Chondrocyte (in vitro differentiated cells): ENCODE measurements at regions not wholly inside any gene's neighbourhood (a gene's known extent, or its start where the extent isn't known, plus 50 kb on each side); places are given as distances from the start of the nearest gene placed in this dataset.

ENCODE experiments used
- DNase-seq: peaks from one replicate; pipeline ENCODE4 v3.0.0; 2021; ENCODE audit warnings: mixed read lengths, low spot score
- H3K27ac Mint-ChIP-seq: one replicate; pipeline ENCODE4 v1.8.0; 2021; ENCODE audit warnings: mild to moderate bottlenecking, moderate library complexity, mixed read lengths; ENCODE audit not compliant: unreplicated experiment
- H3K27me3 Mint-ChIP-seq: 2 replicates; pipeline ENCODE4 v1.8.0; 2021; ENCODE audit warnings: low read depth, mixed read lengths
- H3K36me3 Mint-ChIP-seq: 2 replicates; pipeline ENCODE4 v1.8.0; 2021; ENCODE audit warnings: low read depth, mixed read lengths
- H3K4me1 Mint-ChIP-seq: 2 replicates; pipeline ENCODE4 v1.8.0; 2021; ENCODE audit warnings: low read depth, mild to moderate bottlenecking, mixed read lengths
- H3K4me3 Mint-ChIP-seq: one replicate; pipeline ENCODE4 v1.8.0; 2021; ENCODE audit warnings: mild to moderate bottlenecking, moderate library complexity, mixed read lengths; ENCODE audit not compliant: unreplicated experiment
- H3K9me3 Mint-ChIP-seq: 2 replicates; pipeline ENCODE4 v1.8.0; 2021; ENCODE audit warnings: low read depth, mixed read lengths
- TF ChIP-seq, protein P1 (sequence below): fragments of 200-600 bp; sonication (generic); IDR thresholded peaks from 2 replicates; pipeline ENCODE4 v1.5.0; 2021; ENCODE audit warnings: antibody characterized with exemption, mild to moderate bottlenecking, moderate library complexity

DNA sequence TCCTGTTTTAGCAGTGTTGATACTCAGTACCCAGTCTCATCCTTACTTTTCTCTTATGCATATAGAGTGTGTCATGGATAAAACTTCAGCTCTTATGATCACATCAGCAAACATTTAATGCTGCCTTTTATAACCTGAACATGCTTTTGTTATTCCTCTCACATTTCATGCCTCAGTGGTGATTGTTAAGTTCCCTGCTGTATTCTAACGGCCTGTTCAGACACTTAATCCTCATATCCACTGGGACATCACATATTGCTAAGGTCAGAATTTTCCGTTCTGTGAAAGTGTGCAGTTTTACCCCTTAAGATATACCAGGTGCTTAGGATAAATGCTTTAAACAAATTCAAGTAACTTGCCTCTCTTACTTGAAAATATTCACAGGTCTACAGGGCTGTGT, 268.7 kb upstream of the SEL1L start:
- TF ChIP-seq, protein P1, sequence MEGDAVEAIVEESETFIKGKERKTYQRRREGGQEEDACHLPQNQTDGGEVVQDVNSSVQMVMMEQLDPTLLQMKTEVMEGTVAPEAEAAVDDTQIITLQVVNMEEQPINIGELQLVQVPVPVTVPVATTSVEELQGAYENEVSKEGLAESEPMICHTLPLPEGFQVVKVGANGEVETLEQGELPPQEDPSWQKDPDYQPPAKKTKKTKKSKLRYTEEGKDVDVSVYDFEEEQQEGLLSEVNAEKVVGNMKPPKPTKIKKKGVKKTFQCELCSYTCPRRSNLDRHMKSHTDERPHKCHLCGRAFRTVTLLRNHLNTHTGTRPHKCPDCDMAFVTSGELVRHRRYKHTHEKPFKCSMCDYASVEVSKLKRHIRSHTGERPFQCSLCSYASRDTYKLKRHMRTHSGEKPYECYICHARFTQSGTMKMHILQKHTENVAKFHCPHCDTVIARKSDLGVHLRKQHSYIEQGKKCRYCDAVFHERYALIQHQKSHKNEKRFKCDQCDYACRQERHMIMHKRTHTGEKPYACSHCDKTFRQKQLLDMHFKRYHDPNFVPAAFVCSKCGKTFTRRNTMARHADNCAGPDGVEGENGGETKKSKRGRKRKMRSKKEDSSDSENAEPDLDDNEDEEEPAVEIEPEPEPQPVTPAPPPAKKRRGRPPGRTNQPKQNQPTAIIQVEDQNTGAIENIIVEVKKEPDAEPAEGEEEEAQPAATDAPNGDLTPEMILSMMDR = no peak
- peaks cover 4% of the 10 kb centered on the region for H3K9me3 Mint-ChIP-seq
- H3K27ac Mint-ChIP-seq = no peak overlapping the region
- DNase-seq = no peak
- H3K4me3 Mint-ChIP-seq = no peak overlapping the region
- H3K27me3 Mint-ChIP-seq = no peaks in the 10 kb centered on the region
- H3K36me3 Mint-ChIP-seq = no peaks in the 10 kb centered on the region
- no peaks in the 10 kb centered on the region for H3K4me1 Mint-ChIP-seq

DNA sequence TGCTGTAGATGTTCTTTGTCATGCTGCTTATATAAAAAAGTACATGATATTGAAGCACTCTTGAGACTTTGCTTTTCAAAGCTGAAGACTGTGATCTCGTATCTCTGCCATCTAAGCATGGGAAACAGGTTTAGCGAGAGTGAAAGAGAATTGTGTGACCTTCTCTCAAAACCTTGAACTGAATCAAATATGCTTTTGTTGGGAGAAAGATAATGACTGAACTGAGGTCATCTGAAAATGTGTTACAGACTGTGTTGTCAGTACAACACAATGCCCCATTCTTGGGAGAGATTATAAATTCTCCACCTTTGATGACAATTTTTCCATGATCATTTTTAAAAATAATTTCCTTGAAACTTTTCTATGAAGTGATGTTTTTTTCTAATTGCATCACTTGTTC, 272.1 kb upstream of the SEL1L start:
- TF ChIP-seq, protein P1 = no peak
- H3K4me3 Mint-ChIP-seq = no peak overlapping the region
- H3K36me3 Mint-ChIP-seq = no peaks in the 10 kb centered on the region
- H3K27me3 Mint-ChIP-seq = no peaks in the 10 kb centered on the region
- DNase-seq = no peak
- H3K4me1 Mint-ChIP-seq = no peaks in the 10 kb centered on the region
- peaks cover 17% of the 10 kb centered on the region for H3K9me3 Mint-ChIP-seq
- no peak overlapping the region for H3K27ac Mint-ChIP-seq

DNA sequence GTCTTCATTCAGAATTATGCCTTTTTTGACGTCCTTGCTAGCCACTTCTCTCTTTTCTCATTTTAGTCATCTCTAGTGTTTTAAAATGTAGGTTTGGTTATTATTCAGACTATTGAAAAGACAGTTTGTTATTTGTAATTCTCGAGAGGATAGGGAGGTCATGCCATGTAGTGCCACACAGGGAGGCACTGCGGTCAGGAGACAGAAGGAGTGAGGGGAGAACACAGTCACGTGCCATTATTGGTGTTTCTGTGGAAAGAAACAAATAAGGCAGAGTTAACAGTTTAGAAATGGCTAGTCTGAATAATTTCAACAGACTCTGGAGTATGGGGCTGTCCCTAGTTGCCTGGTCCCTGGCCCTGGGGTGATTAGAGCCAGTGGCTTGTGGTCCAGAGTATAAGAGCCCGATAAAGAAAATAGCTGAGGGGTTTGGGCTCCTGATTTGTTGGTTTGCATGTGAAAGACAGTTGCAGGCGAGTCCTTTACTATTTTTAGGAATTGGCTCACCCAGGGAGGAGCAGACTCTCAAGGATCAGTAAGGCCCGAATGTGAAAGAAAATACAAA, 278.1 kb upstream of the SEL1L start:
- DNase-seq = no peak
- Mint-ChIP-seq H3K27ac (no peak overlapping the region), H3K36me3 (no peaks in the 10 kb centered on the region), H3K27me3 (no peaks in the 10 kb centered on the region), H3K9me3 (peaks cover 29% of the 10 kb centered on the region), H3K4me3 (no peak overlapping the region), H3K4me1 (no peaks in the 10 kb centered on the region)
- TF ChIP-seq, protein P1 = no peak

DNA sequence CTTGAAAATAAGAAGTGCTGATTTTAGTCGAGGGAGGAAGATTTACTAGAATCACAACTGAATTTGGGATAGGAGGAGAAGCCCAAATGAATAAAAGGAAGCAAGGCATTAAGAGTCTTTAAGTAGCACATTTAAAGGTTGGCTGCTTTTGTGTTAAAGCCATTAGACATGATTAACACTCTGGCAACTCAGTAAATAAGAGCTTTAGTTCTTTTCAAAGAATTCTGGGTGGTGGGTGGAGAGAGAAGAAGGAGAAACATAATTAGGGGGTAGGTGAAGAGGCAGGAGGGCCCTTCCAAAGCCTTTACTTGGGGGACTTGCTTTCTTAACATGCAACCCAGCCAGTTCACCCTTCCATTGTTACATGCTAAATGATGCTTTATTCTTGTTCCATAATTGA, 284.6 kb upstream of the SEL1L start:
- Mint-ChIP-seq H3K9me3 (peaks cover 14% of the 10 kb centered on the region), H3K36me3 (no peaks in the 10 kb centered on the region), H3K4me3 (no peak overlapping the region), H3K27ac (no peak overlapping the region), H3K27me3 (no peaks in the 10 kb centered on the region), H3K4me1 (no peaks in the 10 kb centered on the region)
- TF ChIP-seq, protein P1 = no peak
- no peak for DNase-seq

DNA sequence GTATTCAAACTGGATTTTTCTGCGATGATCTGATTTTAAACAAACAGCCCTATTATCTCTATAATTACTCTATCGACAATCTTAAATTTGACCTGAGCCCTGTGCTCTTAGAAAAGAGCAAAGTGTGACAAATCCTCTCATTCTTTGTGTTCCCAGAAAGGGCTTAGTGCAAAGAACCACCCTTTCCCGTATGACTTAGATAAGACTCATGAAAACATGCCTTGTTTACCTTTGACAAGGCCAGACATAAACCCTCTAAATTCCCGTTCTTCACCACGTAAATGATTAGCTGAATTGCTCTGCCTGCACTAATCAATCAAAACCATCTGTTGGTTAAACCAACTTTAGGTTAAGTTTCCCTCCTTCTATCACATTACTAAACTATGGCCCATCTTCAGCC, 285.7 kb upstream of the SEL1L start:
- Mint-ChIP-seq H3K4me3 (no peak overlapping the region), H3K4me1 (no peaks in the 10 kb centered on the region), H3K27me3 (no peaks in the 10 kb centered on the region), H3K27ac (no peak overlapping the region), H3K9me3 (peaks cover 14% of the 10 kb centered on the region), H3K36me3 (no peaks in the 10 kb centered on the region)
- TF ChIP-seq, protein P1 = no peak
- no peak for DNase-seq
